Fibroblast of lung (primary cell): ENCODE measurements at regions not wholly inside any gene's neighbourhood (a gene's known extent, or its start where the extent isn't known, plus 50 kb on each side); places are given as distances from the start of the nearest gene placed in this dataset.

Experiments
- DNase-seq, 2 donors: peaks; one replicate each; pipeline versions ENCODE4 v3.0.0 to v3.0.0-alpha.2; 2010; ENCODE audit warnings: low read depth in 2 of 2
- H2AFZ ChIP-seq: 2 replicates; pipeline ENCODE4 v1.5.1; 2012; ENCODE audit warnings: low read length, control low read depth, inconsistent platforms
- H3K27ac ChIP-seq: 2 replicates; pipeline ENCODE4 v1.5.1; 2011; ENCODE audit warnings: low read length, control low read depth; ENCODE audit not compliant: insufficient read depth
- H3K27me3 ChIP-seq: 2 replicates; pipeline ENCODE4 v1.5.1; 2011; ENCODE audit warnings: mild to moderate bottlenecking, low read length; ENCODE audit not compliant: control insufficient read depth, insufficient read depth
- H3K36me3 ChIP-seq: 2 replicates; pipeline ENCODE4 v1.5.1; 2011; ENCODE audit warnings: low read length; ENCODE audit not compliant: control insufficient read depth, insufficient read depth
- H3K4me1 ChIP-seq: 2 replicates; pipeline ENCODE4 v1.5.1; 2011; ENCODE audit warnings: low read length; ENCODE audit not compliant: control insufficient read depth, insufficient read depth; ENCODE audit errors: extremely low read depth
- H3K4me2 ChIP-seq: 2 replicates; pipeline ENCODE4 v1.5.1; 2011; ENCODE audit warnings: low read length, control low read depth; ENCODE audit not compliant: insufficient read depth; ENCODE audit errors: extremely low read depth
- H3K4me3 ChIP-seq, 4 experiments: fragments of 200-600 bp in 1 of 4; sonication (generic) in 1 of 4; replicated peaks in 1 of 4; 2 replicates each; pipeline ENCODE4 v1.5.1; 2011 to 2016; ENCODE audit warnings: low read length in 4 of 4, low read depth in 3 of 4, mild to moderate bottlenecking in 3 of 4, control low read depth in 2 of 4, inconsistent platforms in 1 of 4, mixed read lengths in 1 of 4; ENCODE audit not compliant: insufficient read depth in 1 of 4; ENCODE audit errors: control extremely low read depth in 1 of 4
- H3K79me2 ChIP-seq: 2 replicates; pipeline ENCODE4 v1.5.1; 2012; ENCODE audit warnings: mild to moderate bottlenecking, low read length, inconsistent platforms; ENCODE audit not compliant: control insufficient read depth, insufficient read depth
- H3K9ac ChIP-seq: 2 replicates; pipeline ENCODE4 v1.5.1; 2011; ENCODE audit warnings: mild to moderate bottlenecking, low read length, control low read depth; ENCODE audit not compliant: insufficient read depth
- H3K9me3 ChIP-seq: 2 replicates; pipeline ENCODE4 v1.5.1; 2012; ENCODE audit warnings: low read depth, low read length; ENCODE audit not compliant: control insufficient read depth, insufficient read depth
- H4K20me1 ChIP-seq: 2 replicates; pipeline ENCODE4 v1.5.1; 2011; ENCODE audit warnings: low read length; ENCODE audit not compliant: control insufficient read depth, insufficient read depth; ENCODE audit errors: extremely low read depth
- CTCF ChIP-seq, 2 donors: IDR thresholded peaks in 1 of 2; conservative IDR thresholded peaks in 1 of 2; 1 replicate in 1 of 2; 2 replicates in 1 of 2; pipeline ENCODE4 v1.5.1; 2011 to 2012; ENCODE audit warnings: low read length in 2 of 2, control low read depth in 1 of 2, inconsistent platforms in 1 of 2, low read depth in 1 of 2, mild to moderate bottlenecking in 1 of 2
- EZH2 ChIP-seq: IDR thresholded peaks from 2 replicates; pipeline ENCODE4 v1.5.1; 2012; ENCODE audit warnings: low read length, control low read depth, mild to moderate bottlenecking; ENCODE audit errors: missing control alignments

GRCh38 chr1:189673217-189673616, 804.4 kb downstream of the BRINP3 start:
- no peaks in the 10 kb centered on the region for H3K36me3 ChIP-seq
- no peak overlapping the region for H3K9ac ChIP-seq
- H3K79me2 ChIP-seq = no peaks in the 10 kb centered on the region
- no peak for DNase-seq
- TF ChIP-seq CTCF (conservative IDR thresholded peaks at IDR 0.05 in 1 of 2, IDR thresholded peaks at IDR 0.05 in 1 of 2; ENCODE audit: low read depth in 1 of 2, low read length in 2 of 2) (no peak), EZH2 (no peak)
- no peak overlapping the region for H2AFZ ChIP-seq
- H3K27ac ChIP-seq = no peak overlapping the region
- no peak overlapping the region for H3K4me3 ChIP-seq
- no peaks in the 10 kb centered on the region for H3K9me3 ChIP-seq
- H3K4me1 ChIP-seq = no peaks in the 10 kb centered on the region
- H4K20me1 ChIP-seq = no peaks in the 10 kb centered on the region
- no peaks in the 10 kb centered on the region for H3K27me3 ChIP-seq
- H3K4me2 ChIP-seq = no peak overlapping the region

- Histone ChIP-seq H3K79me2 (no peaks in the 10 kb centered on the region), H3K9me3 (no peaks in the 10 kb centered on the region), H3K36me3 (no peaks in the 10 kb centered on the region), H3K9ac (no peak overlapping the region), H4K20me1 (no peaks in the 10 kb centered on the region), H3K27ac (no peak overlapping the region), H2AFZ (no peak overlapping the region), H3K27me3 (no peaks in the 10 kb centered on the region), H3K4me2 (no peak overlapping the region), H3K4me1 (no peaks in the 10 kb centered on the region), H3K4me3 (no peak overlapping the region)
- no peak for DNase-seq
- TF ChIP-seq EZH2 (no peak), CTCF (conservative IDR thresholded peaks at IDR 0.05 in 1 of 2, IDR thresholded peaks at IDR 0.05 in 1 of 2; ENCODE audit: low read depth in 1 of 2, low read length in 2 of 2) (no peak)
Measured at GRCh38 chr1:189675712-189676244, 801.9 kb downstream of the BRINP3 start.

GRCh38 chr1:189678779-189679178, 798.9 kb downstream of the BRINP3 start:
- H3K4me2 ChIP-seq = no peak overlapping the region
- no peaks in the 10 kb centered on the region for H3K27me3 ChIP-seq
- H3K9ac ChIP-seq = no peak overlapping the region
- H3K36me3 ChIP-seq = no peaks in the 10 kb centered on the region
- TF ChIP-seq CTCF (conservative IDR thresholded peaks at IDR 0.05 in 1 of 2, IDR thresholded peaks at IDR 0.05 in 1 of 2; ENCODE audit: low read depth in 1 of 2, low read length in 2 of 2) (peak in 1 of 2 donors; percentile 32), EZH2 (no peak)
- no peaks in the 10 kb centered on the region for H3K9me3 ChIP-seq
- no peaks in the 10 kb centered on the region for H4K20me1 ChIP-seq
- H3K27ac ChIP-seq = no peak overlapping the region
- H3K4me1 ChIP-seq = no peaks in the 10 kb centered on the region
- no peak overlapping the region for H3K4me3 ChIP-seq
- no peak for DNase-seq
- no peaks in the 10 kb centered on the region for H3K79me2 ChIP-seq
- no peak overlapping the region for H2AFZ ChIP-seq
